CD4-positive, alpha-beta T cell treated with Interleukin-12 subunit alpha and Interleukin-12 subunit beta, for 1 hour (primary cell): ENCODE measurements at regions not wholly inside any gene's neighbourhood (a gene's known extent, or its start where the extent isn't known, plus 50 kb on each side); places are given as distances from the start of the nearest gene placed in this dataset.

Experiments used
- DNase-seq: peaks from one replicate; pipeline ENCODE4 v3.0.0-alpha.2; 2020

DNA sequence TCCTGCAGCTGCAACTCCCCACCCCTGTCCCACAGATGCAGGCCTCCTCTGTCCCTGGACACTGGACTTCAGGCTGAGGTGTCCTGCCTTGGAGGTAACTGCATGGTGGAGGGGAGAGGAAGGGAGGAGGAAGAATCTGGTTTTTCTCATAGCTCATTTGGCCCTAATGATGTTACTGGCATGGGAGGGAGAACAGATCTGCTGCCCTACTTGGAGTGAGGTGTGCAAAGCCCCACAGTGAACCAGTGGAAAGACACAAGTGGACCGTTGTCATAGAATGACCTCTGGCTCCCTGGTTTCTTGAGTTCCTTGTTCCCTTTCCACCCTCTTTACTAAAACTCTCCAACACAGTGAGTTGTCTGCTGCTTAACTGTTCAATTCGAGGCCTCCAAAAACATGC is 215.9 kb downstream of the BARX2 start:
- no peak for DNase-seq

GRCh38 chr11:129592191-129592590 is 216.5 kb downstream of the BARX2 start:
- no peak for DNase-seq

DNA sequence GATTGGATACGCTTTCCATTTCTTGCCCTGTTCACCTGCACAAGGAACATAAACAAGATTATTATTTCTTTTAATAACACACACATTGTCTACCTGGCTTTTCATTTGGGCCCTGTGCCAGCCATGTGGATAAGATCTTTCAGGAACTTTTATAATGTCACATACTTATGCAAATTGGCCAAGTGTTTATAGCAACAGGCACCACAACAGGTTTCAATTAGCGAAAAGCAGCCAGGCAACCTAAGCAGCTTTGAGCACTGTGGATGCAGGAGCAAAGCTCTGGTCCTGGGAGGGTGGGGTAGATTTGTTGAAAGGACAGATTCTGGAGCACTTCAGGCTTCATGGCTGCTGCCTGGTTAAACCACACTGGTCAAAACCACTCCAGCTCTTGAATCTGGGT is 217.4 kb downstream of the BARX2 start:
- DNase-seq = no peak

DNA sequence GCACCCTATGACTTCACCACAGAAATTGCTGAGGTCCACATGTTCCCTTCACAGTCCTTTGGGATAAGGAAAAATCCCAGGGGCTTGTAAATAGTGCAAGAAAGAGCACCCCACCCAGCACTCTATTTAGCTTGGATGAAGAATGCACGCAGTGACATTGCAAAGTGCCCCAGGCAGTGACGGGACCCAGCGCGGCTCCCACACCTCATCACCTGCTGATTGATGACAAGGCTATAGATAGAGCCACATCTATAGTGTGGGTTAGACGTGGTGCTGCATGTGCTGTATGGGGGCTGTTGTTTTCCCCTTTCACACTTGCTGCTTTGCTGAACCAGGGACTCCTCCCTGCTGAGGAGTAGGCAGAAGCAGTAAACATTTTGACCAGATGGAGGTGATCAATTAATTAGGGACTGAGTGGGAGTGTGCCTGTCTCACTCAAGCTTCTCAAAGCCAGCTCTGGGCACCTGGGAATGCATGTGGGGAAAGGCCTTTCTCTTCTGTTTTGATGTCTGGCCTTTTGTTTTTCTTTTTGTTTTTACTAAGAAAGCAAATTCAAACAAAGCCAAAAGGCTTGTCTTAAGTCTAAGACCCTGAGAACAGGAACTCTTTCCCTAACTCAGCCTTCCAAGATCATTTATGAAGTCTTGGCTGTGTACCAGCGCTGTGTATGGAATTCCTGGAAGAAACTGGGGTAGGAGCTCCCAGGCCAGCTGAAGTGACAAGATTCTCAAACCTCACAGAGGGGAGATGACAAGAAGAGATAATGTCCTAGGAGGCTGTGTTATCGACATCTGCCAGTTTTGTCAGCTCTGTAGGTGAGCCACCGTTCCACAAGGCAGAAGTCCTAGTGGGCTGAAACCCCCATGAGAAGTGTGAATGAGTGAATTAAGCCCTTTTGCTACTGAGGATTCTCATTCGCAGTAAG is 219.7 kb downstream of the BARX2 start:
- DNase-seq = no peak

- no peak for DNase-seq
Measured at GRCh38 chr11:129596351-129596750, 219.3 kb upstream of the TMEM45B start.

GRCh38 chr11:129598378-129598777 is 217.3 kb upstream of the TMEM45B start:
- DNase-seq = no peak

- no peak for DNase-seq
Measured at GRCh38 chr11:129605815-129606214, 209.8 kb upstream of the TMEM45B start.

DNA sequence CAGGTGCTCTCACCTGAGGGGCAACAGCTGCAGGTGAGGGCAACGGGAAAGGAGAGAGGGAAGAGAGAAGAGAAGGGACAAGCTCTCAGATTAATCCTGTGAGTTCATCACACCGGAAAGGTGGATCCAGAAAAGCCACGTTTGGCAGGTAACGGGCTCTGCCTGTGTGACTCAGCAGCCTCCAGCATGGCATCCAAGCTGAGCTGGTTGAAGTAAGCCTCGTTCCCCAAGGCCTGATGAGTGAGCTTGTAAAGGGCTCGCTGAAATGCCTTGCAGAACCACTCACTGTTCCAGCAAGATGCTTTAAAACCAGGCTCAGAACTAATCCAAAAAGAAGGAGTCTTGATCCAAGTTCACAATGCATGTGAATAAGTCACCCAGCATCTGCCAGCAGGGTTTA is 206.9 kb upstream of the TMEM45B start:
- DNase-seq = no peak

DNA sequence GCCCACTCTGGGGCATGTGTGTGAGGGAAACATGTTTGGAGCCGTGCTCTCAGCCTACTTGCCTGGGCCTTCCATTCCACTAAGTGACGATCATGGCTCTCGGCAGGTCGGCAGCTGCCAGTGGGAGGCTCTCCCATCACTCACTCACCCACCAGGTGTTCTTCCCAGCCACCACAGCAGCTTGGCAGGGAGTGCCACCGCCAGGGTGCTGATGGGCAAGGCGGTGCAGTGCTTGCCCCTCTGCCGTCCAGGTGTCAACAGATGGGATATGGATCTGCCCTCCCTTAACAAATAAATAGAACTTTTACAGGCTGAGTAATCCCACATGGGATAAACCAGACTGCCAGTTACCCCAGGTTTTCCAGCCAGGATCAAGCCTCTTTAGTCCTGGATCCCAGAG is 205.5 kb upstream of the TMEM45B start:
- DNase-seq = no peak

DNA sequence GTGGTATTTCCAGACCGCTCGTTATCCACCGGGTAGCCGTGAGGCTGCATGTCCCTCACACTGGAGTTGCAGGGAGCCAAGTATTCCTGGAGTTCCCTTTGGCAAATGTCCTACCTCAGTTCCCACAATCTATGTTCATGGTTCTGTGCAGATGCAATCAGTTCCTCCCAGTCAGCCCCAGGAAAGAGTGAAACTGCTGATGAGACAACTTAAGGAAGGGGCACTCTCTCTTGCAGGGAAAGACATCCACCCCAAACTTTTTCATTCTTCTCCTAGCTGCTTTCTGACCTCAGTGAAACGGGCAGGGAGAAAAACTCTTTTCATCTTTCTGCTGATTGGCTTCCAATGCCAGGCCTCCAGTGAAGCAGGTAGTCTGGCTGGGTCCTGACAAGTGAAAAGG is 205.1 kb upstream of the TMEM45B start:
- no peak for DNase-seq

DNA sequence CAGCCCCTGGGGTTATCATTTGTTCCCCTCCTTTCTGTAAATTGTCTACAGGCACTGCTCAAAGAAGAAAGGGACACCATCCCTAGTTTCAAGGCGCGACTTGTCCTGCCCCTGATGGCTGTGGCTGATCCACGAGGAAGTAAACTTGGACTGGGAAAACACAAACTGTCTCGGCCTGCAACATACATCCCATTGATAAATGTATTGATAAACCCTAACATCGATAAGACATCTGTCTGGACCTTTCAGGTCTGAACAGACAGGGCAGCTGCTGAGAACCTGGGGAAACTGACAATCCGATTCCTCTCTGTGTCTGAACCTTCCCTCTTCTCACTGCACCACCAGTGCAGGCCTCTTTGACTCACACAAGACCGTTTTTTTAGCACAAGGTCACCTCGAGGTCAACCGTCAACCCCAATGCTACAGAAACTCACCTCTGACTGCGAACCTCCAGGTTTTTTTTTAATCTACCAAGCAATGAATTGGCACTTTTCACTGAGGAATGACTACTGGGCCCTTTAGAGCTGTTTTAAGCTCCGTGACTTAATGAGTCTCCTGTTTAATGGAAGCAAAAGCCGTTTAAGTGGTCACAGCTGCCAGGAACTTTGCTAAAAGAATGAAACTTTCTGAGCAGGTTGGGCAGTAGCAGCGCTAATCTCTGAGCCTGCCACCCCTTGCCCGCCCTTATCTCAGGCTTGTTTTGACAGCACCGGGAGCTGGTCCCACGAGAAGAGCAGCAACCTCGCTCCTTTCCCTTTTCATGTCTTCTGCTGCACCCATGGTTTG is 203.8 kb upstream of the TMEM45B start:
- no peak for DNase-seq

DNA sequence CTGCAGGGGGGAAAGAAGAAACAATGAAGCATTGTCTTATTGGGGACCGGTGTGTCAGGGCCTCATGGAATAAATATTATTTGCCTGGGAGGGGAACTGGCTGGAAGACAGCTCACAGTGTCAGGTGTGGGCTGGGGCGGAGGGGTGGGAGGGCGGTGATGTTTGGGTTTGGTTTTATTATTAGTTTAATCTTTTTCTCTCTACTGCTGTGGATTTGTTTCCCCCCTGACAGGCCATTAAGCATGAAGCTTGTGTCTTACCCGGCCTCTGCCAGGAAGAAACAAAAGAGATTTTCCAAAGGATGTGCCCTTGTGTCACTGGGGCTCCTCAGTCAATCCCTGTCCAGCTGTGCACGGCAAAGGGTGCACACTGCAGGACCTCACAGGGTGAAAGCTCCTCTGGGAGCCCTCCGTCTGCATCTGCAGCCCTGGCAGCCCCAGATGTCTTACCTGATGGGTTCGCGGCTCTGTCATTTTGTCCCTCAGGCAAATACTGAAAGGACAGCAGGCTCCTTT is 203.1 kb upstream of the TMEM45B start:
- no peak for DNase-seq

DNA sequence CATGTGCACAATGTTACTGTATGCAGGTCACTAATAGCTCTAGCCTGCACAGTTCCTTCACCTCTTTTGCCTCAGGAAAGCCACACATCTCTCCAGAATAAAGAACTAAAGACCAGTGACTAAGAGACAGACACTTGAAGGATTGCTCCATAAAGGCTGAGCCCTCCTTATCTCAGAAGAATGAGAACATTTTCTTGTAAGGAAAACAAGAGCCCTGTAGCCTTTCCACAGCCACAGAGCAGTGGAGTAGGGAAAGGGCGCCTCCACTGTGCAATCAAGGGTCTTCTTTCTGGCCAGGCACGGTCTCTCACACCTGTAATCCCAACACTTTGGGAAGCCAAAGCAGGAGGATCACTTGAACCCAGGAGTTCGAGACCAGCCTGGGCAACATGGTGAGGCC is 202.6 kb upstream of the TMEM45B start:
- DNase-seq = no peak

DNA sequence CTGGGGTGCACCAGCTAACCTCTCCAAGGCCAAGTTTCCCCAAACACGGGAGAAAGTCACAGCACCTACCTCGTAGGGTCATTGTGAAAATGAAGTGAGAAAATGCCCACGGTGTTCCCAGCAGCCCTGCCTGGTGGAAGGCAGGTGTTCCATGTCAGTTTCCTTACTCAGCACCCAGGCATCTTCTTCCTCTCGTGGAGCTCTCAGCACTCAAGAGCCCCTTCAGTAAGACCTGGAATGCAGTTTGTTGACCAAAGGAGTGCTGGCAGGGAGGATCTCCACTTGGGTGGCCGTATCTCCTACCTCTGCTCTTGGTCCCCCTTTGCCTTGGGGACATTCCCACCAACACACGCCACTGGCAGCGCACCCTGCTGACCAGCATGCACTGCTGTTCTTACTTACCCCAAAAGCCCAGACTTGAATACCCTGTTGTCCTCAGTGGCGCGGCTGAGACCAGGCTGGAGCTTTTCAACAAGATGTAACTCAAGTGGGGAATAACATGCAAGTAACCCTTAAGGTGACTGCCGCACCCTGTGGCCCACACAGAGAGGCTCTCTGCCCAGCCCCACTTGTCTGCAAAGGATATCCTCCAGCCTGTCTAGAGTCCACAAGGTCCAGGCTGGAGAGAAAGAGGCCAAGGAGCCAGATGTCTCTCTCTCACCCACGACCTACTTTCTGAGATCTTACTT is 201.2 kb upstream of the TMEM45B start:
- DNase-seq = no peak

GRCh38 chr11:129618046-129618569 is 197.5 kb upstream of the TMEM45B start:
- no peak for DNase-seq

DNA sequence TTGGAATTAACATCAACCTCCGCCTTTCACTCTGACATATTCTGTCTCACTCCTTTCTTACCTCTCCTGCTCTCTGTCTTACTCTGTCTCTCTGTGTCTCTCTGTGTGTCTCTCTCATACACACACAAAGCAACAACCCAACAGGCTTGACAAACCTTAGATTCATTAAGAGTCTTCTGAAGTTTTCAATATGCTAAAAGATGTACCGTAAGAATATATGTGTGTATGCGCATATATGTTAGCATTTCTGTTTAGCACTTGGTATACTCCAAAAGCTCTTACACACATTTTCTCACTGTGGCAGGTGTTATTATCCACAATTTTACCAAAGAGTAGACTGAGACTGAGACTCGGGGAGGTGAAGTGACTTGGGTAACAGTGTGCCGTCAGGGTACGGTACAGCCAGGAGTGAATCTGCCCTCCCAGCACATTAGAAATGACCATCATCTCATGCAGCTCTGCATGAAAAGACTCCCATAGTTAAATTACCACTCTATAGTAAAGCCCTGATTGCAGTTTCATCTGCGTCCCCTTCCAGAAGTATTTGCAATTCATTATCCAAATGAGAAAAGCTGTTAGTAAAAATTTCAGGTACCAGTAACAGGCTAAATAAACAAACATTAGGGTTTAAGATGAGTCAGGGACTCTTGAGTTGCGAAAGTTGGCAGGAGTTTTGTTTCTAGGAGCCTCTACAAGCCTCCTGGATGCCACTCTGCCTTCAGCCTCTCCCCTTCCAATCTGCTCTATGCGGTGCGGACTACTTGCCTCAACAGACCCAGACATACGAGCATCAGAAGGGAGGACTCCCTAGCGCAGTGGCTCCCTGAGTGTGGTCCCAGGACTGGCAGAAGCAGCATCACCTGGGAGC is 195.2 kb upstream of the TMEM45B start:
- no peak for DNase-seq

DNA sequence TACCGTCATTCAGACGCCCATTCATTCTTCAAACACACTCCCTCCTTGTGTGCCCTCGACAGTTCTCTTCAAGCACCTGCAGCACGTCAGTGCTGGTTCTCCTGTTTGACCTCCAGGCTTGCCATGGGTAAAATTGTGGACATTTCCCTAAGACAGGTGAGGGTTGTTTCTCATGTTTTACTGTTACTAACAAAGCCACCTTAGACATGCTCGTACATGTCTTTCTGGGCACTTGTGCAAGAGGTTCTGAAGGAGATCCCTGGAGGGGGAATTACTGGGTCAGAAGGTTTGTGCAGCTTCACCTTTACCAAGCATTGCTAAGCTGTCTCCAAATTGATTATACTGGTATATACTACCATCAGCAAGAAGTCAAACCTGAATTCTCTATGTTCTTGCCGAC is 189.7 kb upstream of the TMEM45B start:
- DNase-seq = no peak

GRCh38 chr11:129631201-129631600 is 184.4 kb upstream of the TMEM45B start:
- DNase-seq = no peak

DNA sequence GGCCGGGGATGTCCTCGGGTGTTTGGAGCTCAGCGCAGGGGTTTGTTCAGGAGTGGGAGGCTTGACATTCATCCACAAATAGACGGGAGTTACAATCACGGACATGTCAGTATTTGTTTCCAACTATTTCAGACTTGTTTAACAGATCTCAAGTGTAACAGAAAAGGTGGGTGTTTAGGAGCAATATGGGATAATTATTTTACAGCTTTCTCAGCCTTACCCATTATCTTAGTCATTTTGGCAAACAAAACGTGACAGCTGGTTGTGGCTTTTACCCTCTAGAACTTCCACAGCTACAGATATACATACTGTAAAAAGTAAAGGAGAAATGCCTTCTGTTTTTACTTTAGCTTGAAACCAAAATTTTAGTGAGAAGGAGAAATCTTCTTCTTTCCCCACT is 178.7 kb upstream of the TMEM45B start:
- DNase-seq = no peak

DNA sequence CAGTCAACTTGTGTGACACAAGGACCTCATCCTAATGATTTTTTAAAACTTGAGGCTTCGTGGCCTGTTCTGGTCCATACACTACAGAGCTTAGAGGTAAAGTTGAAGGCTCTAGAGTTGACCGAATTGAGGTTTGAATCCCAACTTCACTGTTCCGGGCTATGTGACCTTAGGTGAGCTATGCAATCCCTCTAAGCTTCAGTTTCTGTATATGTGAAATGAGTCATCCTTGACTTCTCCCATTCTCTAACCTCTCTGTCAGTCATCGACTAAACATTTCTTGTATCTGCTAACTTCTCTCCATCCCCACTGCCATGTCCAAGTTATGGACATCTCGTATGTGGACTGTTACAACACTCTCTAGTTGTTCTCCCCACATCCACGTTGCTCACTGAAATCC is 178.2 kb upstream of the TMEM45B start:
- DNase-seq = no peak

- no peak for DNase-seq
Measured at GRCh38 chr11:129637983-129638776, 177.5 kb upstream of the TMEM45B start.
